ENCODE measurements at regions not wholly inside any gene's neighbourhood (a gene's known extent, or its start where the extent isn't known, plus 50 kb on each side); places are given as distances from the start of the nearest gene placed in this dataset.
A peak's percentile ranks its signal among the peaks of the same experiment; 100 is the strongest.

- DNase-seq (ENCODE audit: low spot score): peak; percentile 96
- in situ Hi-C loops (cut with HindIII; ENCODE audit: low sequenced_read_pairs): no loop called here
These were observed 337.7 kb downstream of the CDK5RAP2 start for GRCh38 chr9:120242116-120242811.

- peak; percentile 82 for DNase-seq (ENCODE audit: low spot score)
- in situ Hi-C loops (cut with HindIII; ENCODE audit: low sequenced_read_pairs): no loop called here
These were observed 343.4 kb downstream of the CDK5RAP2 start for GRCh38 chr9:120236596-120236995.

- DNase-seq (ENCODE audit: low spot score): no peak
- in situ Hi-C loops (cut with HindIII; ENCODE audit: low sequenced_read_pairs): no loop called here
These were observed 344.9 kb downstream of the CDK5RAP2 start for GRCh38 chr9:120235081-120235480.

- DNase-seq (ENCODE audit: low spot score): no peak
- in situ Hi-C loops (cut with HindIII; ENCODE audit: low sequenced_read_pairs): no loop called here
These were observed 349.7 kb downstream of the CDK5RAP2 start for GRCh38 chr9:120230227-120230626.

- in situ Hi-C loops (cut with HindIII; ENCODE audit: low sequenced_read_pairs): no loop called here
These were observed 358.1 kb downstream of the CDK5RAP2 start for GRCh38 chr9:120221844-120222243.

GRCh38 chr9:120214332-120214731 is 365.6 kb downstream of the CDK5RAP2 start:
- DNase-seq (ENCODE audit: low spot score): no peak
- in situ Hi-C loops (cut with HindIII; ENCODE audit: low sequenced_read_pairs): no loop called here

More at GRCh38 chr9:120221844-120222243, 358.1 kb downstream of the CDK5RAP2 start:
- no peak for DNase-seq (ENCODE audit: low spot score)

GRCh38 chr9:120212853-120213200 is 367.1 kb downstream of the CDK5RAP2 start:
- DNase-seq (ENCODE audit: low spot score): no peak
- in situ Hi-C loops (cut with HindIII; ENCODE audit: low sequenced_read_pairs): no loop called here

- in situ Hi-C loops (cut with HindIII; ENCODE audit: low sequenced_read_pairs): no loop called here
- DNase-seq (ENCODE audit: low spot score): no peak
These were observed 367.7 kb downstream of the CDK5RAP2 start for GRCh38 chr9:120212153-120212852.

GRCh38 chr9:120210274-120210673 is 369.7 kb downstream of the CDK5RAP2 start:
- in situ Hi-C loops (cut with HindIII; ENCODE audit: low sequenced_read_pairs): no loop called here
- DNase-seq (ENCODE audit: low spot score): no peak

- no peak for DNase-seq (ENCODE audit: low spot score)
- in situ Hi-C loops (cut with HindIII; ENCODE audit: low sequenced_read_pairs): no loop called here
These were observed 376.9 kb downstream of the CDK5RAP2 start for GRCh38 chr9:120202856-120203654.

GRCh38 chr9:120198027-120198426 is 381.9 kb downstream of the CDK5RAP2 start:
- no peak for DNase-seq (ENCODE audit: low spot score)
- in situ Hi-C loops (cut with HindIII; ENCODE audit: low sequenced_read_pairs): no loop called here

GRCh38 chr9:120197605-120198004 is 382.4 kb downstream of the CDK5RAP2 start:
- DNase-seq (ENCODE audit: low spot score): no peak
- in situ Hi-C loops (cut with HindIII; ENCODE audit: low sequenced_read_pairs): no loop called here

- in situ Hi-C loops (cut with HindIII; ENCODE audit: low sequenced_read_pairs): no loop called here
These were observed 388.8 kb downstream of the CDK5RAP2 start for GRCh38 chr9:120191141-120191540.

GRCh38 chr9:120187758-120188157 is 392.2 kb downstream of the CDK5RAP2 start:
- DNase-seq (ENCODE audit: low spot score): no peak

More at GRCh38 chr9:120191141-120191540, 388.8 kb downstream of the CDK5RAP2 start:
- DNase-seq (ENCODE audit: low spot score): peak; percentile 59

GRCh38 chr9:120186276-120186675 is 393.7 kb downstream of the CDK5RAP2 start:
- peak; percentile 95 for DNase-seq (ENCODE audit: low spot score)
- in situ Hi-C loops (cut with HindIII; ENCODE audit: low sequenced_read_pairs): no loop called here

More at GRCh38 chr9:120187758-120188157, 392.2 kb downstream of the CDK5RAP2 start:
- in situ Hi-C loops (cut with HindIII; ENCODE audit: low sequenced_read_pairs): no loop called here

GRCh38 chr9:120184266-120184665 is 395.7 kb downstream of the CDK5RAP2 start:
- in situ Hi-C loops (cut with HindIII; ENCODE audit: low sequenced_read_pairs): no loop called here
- peak; percentile 87 for DNase-seq (ENCODE audit: low spot score)

GRCh38 chr9:120183615-120184014 is 396.4 kb downstream of the CDK5RAP2 start:
- in situ Hi-C loops (cut with HindIII; ENCODE audit: low sequenced_read_pairs): no loop called here
- DNase-seq (ENCODE audit: low spot score): peak; percentile 44

- DNase-seq (ENCODE audit: low spot score): no peak
- in situ Hi-C loops (cut with HindIII; ENCODE audit: low sequenced_read_pairs): no loop called here
These were observed 398.0 kb downstream of the CDK5RAP2 start for GRCh38 chr9:120182011-120182410.

GRCh38 chr9:120177121-120177520 is 402.8 kb downstream of the CDK5RAP2 start:
- peak; percentile 84 for DNase-seq (ENCODE audit: low spot score)

GRCh38 chr9:120175031-120175430 is 404.9 kb downstream of the CDK5RAP2 start:
- in situ Hi-C loops (cut with HindIII; ENCODE audit: low sequenced_read_pairs): no loop called here
- peak; percentile 82 for DNase-seq (ENCODE audit: low spot score)

More at GRCh38 chr9:120177121-120177520, 402.8 kb downstream of the CDK5RAP2 start:
- in situ Hi-C loops (cut with HindIII; ENCODE audit: low sequenced_read_pairs): no loop called here

All from G401 (cell line).